Lower leg skin (tissue), 4 donors: ENCODE measurements at regions not wholly inside any gene's neighbourhood (a gene's known extent, or its start where the extent isn't known, plus 50 kb on each side); places are given as distances from the start of the nearest gene placed in this dataset.

Experiments
- DNase-seq, 2 donors: peaks; one replicate each; pipeline ENCODE4 v3.0.0-alpha.2; 2019; ENCODE audit warnings: low spot score in 2 of 2
- H3K4me3 ChIP-seq: fragments of 200-600 bp; sonication (generic); 2 replicates; pipeline ENCODE4 v1.5.1; 2017; ENCODE audit warnings: mild to moderate bottlenecking, low read depth; ENCODE audit not compliant: poor library complexity, severe bottlenecking
- POLR2A ChIP-seq, 2 donors: fragments of 450-650 bp; IDR thresholded peaks; one replicate each; pipeline ENCODE4 v1.6.1; 2016 to 2017; ENCODE audit warnings: antibody characterized with exemption in 2 of 2, mild to moderate bottlenecking in 1 of 2, moderate library complexity in 1 of 2
- WGBS, 2 donors: methylation state at CpG; one replicate each; pipeline ENCODE4 v1.1.5; 2018; 5-methylcytosine and 5-hydroxymethylcytosine counted together
- intact Hi-C: fragments of 100-400 bp; cut with DNase I; formaldehyde crosslinking; loops from one replicate; pipeline ENCODE4 v1.15.0; 2023; ENCODE audit warnings: low total_unique reads
- TF ChIP-seq, protein P1 (sequence below), 3 donors: fragments of 450-650 bp; IDR thresholded peaks; one replicate each; pipeline ENCODE4 v1.5.1; 2016; ENCODE audit warnings: antibody characterized with exemption in 3 of 3, mild to moderate bottlenecking in 3 of 3, moderate library complexity in 2 of 3

- no peak overlapping the region for H3K4me3 ChIP-seq
- intact Hi-C loops: no loop called here
- 60 to 64% methylated on average over 1 of the region's 1 CpG for WGBS, 2 donors
- no peak for DNase-seq
- TF ChIP-seq, protein P1, sequence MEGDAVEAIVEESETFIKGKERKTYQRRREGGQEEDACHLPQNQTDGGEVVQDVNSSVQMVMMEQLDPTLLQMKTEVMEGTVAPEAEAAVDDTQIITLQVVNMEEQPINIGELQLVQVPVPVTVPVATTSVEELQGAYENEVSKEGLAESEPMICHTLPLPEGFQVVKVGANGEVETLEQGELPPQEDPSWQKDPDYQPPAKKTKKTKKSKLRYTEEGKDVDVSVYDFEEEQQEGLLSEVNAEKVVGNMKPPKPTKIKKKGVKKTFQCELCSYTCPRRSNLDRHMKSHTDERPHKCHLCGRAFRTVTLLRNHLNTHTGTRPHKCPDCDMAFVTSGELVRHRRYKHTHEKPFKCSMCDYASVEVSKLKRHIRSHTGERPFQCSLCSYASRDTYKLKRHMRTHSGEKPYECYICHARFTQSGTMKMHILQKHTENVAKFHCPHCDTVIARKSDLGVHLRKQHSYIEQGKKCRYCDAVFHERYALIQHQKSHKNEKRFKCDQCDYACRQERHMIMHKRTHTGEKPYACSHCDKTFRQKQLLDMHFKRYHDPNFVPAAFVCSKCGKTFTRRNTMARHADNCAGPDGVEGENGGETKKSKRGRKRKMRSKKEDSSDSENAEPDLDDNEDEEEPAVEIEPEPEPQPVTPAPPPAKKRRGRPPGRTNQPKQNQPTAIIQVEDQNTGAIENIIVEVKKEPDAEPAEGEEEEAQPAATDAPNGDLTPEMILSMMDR (IDR thresholded peaks at IDR 0.05): no peak
- no peak for TF ChIP-seq POLR2A (IDR thresholded peaks at IDR 0.05)
These were observed 102.4 kb downstream of the SLIT2 start for GRCh38 chr4:20354120-20354519.

DNA sequence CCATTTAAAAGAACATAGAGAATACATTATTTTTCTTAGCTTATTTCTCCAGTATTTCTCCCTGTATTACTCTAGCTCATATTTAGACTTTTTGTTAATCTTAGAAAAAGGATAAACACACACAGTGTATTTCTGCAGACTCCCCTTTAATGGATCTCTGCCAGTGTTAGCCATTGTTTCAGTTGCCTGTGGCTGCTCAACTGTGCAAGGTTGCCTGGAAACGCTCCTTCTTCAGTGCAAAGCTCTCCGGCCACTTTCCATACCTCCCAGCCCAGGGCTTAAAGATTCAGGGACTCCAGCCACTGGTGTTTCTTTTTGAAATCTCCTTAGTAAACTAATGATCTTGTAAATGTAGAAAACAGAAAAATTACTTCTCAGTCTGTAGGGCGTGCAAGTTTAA, 104.9 kb downstream of the SLIT2 start:
- whole genome bisulfite sequencing, 2 donors: 60 to 61% methylated on average over 3 of the region's 3 CpGs
- no peak for DNase-seq
- intact Hi-C loops: no loop called here

GRCh38 chr4:20358110-20358509, 106.4 kb downstream of the SLIT2 start:
- no peak overlapping the region for H3K4me3 ChIP-seq
- DNase-seq: no peak
- WGBS, 2 donors: 60 to 61% methylated on average over 8 of the region's 8 CpGs
- intact Hi-C loops: no loop called here
- no peak for TF ChIP-seq POLR2A (IDR thresholded peaks at IDR 0.05)
- TF ChIP-seq, protein P1 (IDR thresholded peaks at IDR 0.05): no peak

More for the DNA sequence above, 104.9 kb downstream of the SLIT2 start:
- no peak overlapping the region for H3K4me3 ChIP-seq
- TF ChIP-seq, protein P1 (IDR thresholded peaks at IDR 0.05): no peak
- no peak for TF ChIP-seq POLR2A (IDR thresholded peaks at IDR 0.05)

DNA sequence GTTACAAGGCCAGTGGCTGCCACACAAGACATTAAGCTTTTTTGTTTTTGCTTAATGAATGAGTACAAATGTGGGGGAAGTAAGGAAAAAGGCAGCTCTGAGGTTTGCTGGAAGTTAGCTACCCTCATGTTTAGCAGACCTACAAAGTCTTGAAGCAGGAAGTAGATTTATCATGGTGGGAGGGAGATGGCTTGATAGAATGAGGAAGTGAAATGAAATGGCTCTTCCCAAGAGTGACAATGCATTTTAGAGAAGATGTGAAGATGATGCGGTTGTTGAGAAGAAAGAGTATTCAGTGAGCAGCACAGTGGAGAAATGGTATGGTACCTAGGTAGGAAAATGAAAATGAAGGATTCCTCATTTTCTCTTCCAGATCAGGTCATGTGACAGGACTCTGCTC, 108.0 kb downstream of the SLIT2 start:
- H3K4me3 ChIP-seq: no peak overlapping the region
- TF ChIP-seq, protein P1 (IDR thresholded peaks at IDR 0.05): no peak
- TF ChIP-seq POLR2A (IDR thresholded peaks at IDR 0.05): no peak
- intact Hi-C loops: no loop called here
- DNase-seq: no peak
- WGBS, 2 donors: 91% methylated on average over 1 of the region's 1 CpG

DNA sequence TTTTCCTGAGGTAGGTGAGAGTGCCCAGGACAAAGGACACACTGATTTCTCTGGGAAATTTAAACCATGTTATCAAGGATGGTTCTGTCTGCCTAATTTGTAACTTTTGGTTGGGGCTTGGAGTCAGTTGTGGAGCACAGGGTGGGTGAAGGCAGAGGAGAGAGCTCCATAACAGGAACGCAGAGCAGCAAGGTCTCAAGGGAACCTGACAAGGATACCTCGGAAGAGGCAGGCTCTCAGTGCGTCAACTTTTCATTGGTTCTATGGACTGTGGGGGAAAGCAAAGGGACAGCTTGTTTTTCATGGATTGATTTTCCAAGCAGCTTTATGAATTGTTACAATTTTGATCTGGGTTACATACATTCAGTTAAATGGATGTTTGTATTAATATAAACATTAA, 110.4 kb downstream of the SLIT2 start:
- intact Hi-C loops: no loop called here
- WGBS, 2 donors: 92 to 98% methylated on average over 3 of the region's 3 CpGs
- no peak for DNase-seq
- TF ChIP-seq POLR2A (IDR thresholded peaks at IDR 0.05): no peak
- TF ChIP-seq, protein P1 (IDR thresholded peaks at IDR 0.05): no peak
- no peak overlapping the region for H3K4me3 ChIP-seq

DNA sequence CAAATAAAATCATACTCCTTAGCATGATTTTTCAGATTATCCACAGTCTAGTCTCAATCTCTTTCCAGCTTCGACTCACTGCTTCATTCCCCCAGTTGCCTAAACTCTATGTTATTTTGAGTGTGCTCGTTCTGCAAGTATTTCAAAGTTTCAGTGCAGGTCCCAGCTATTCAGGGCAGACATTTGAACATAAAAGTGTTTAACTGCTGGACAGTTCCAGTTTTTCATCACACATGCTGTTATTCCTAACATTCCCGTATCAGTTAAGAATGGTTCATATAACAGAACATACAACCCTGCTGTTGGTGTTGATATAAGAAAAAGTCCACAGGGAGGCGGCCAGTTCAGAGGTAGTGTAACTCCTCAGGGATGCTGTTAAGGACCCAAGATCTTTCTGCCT, 113.3 kb downstream of the SLIT2 start:
- no peak for DNase-seq
- H3K4me3 ChIP-seq: no peak overlapping the region
- TF ChIP-seq POLR2A (IDR thresholded peaks at IDR 0.05): no peak
- TF ChIP-seq, protein P1 (IDR thresholded peaks at IDR 0.05): no peak
- 81 to 87% methylated on average over 4 of the region's 4 CpGs for WGBS, 2 donors
- intact Hi-C loops: no loop called here
